IMR-90 (cell line): ENCODE measurements at regions not wholly inside any gene's neighbourhood (a gene's known extent, or its start where the extent isn't known, plus 50 kb on each side); places are given as distances from the start of the nearest gene placed in this dataset.

Experiments
- CTCF ChIP-seq: conservative IDR thresholded peaks from 2 replicates; pipeline ENCODE4 v1.5.1; 2012; ENCODE audit warnings: mild to moderate bottlenecking, low read depth, low read length, improper control_type of control experiment
- RFX5 ChIP-seq: IDR thresholded peaks from 2 replicates; pipeline ENCODE4 v1.8.0; 2012; ENCODE audit warnings: low read depth, mild to moderate bottlenecking, low read length, moderate library complexity

- TF ChIP-seq CTCF (no peak), RFX5 (no peak)
Measured at GRCh38 chr5:143559586-143560109, 156.2 kb upstream of the NR3C1 start.
